Neural crest cell (in vitro differentiated cells): ENCODE measurements at regions not wholly inside any gene's neighbourhood (a gene's known extent, or its start where the extent isn't known, plus 50 kb on each side); places are given as distances from the start of the nearest gene placed in this dataset.
A peak's percentile ranks its signal among the peaks of the same experiment; 100 is the strongest.
"Not testable (repeated sequence)": the region's sequence is repeated elsewhere in the genome, so short reads cannot be mapped to it uniquely, and the experiment has no call there.

Experiments used
- DNase-seq: peaks from one replicate; pipeline ENCODE4 v3.0.0; 2021; ENCODE audit warnings: low read depth, mixed read lengths, low spot score
- H3K27ac Mint-ChIP-seq: one replicate; pipeline ENCODE4 v1.8.0; 2021; ENCODE audit warnings: mild to moderate bottlenecking, mixed read lengths; ENCODE audit not compliant: unreplicated experiment
- H3K27me3 Mint-ChIP-seq: 2 replicates; pipeline ENCODE4 v1.8.0; 2021; ENCODE audit warnings: low read depth, mild to moderate bottlenecking, mixed read lengths
- H3K36me3 Mint-ChIP-seq: 2 replicates; pipeline ENCODE4 v1.8.0; 2021; ENCODE audit warnings: low read depth, mild to moderate bottlenecking, mixed read lengths
- H3K4me1 Mint-ChIP-seq: 2 replicates; pipeline ENCODE4 v1.8.0; 2021; ENCODE audit warnings: mixed read lengths
- H3K4me3 Mint-ChIP-seq: one replicate; pipeline ENCODE4 v1.8.0; 2021; ENCODE audit warnings: mild to moderate bottlenecking, mixed read lengths
- H3K9me3 Mint-ChIP-seq: 2 replicates; pipeline ENCODE4 v1.8.0; 2021; ENCODE audit warnings: mixed read lengths
- CTCF ChIP-seq: fragments of 200-600 bp; sonication (generic); conservative IDR thresholded peaks from 2 replicates; pipeline ENCODE4 v1.5.0; 2021; ENCODE audit warnings: antibody characterized with exemption, mild to moderate bottlenecking

GRCh38 chr1:220475608-220476007 lies 52.3 kb upstream of the MARK1 start:
- not testable (repeated sequence) for H3K4me3 Mint-ChIP-seq, H3K9me3 Mint-ChIP-seq, H3K27ac Mint-ChIP-seq

GRCh38 chr1:220475141-220475540 lies 52.8 kb upstream of the MARK1 start:
- H3K9me3 Mint-ChIP-seq, H3K36me3 Mint-ChIP-seq, H3K27ac Mint-ChIP-seq, DNase-seq, H3K27me3 Mint-ChIP-seq, H3K4me1 Mint-ChIP-seq, H3K4me3 Mint-ChIP-seq: not testable (repeated sequence)

More at GRCh38 chr1:220475608-220476007, 52.3 kb upstream of the MARK1 start:
- H3K4me1 Mint-ChIP-seq, H3K27me3 Mint-ChIP-seq, DNase-seq, H3K36me3 Mint-ChIP-seq: not testable (repeated sequence)

- TF ChIP-seq CTCF: no peak
- no peak for DNase-seq
- no peak overlapping the region for H3K27ac Mint-ChIP-seq
- no peak overlapping the region for H3K4me3 Mint-ChIP-seq
- no peaks in the 10 kb centered on the region for H3K36me3 Mint-ChIP-seq
- H3K27me3 Mint-ChIP-seq: no peaks in the 10 kb centered on the region
- H3K4me1 Mint-ChIP-seq: no peaks in the 10 kb centered on the region
- H3K9me3 Mint-ChIP-seq: peaks cover 3% of the 10 kb centered on the region
Observed at GRCh38 chr1:220473440-220473839, 54.5 kb upstream of the MARK1 start.

GRCh38 chr1:220462752-220463151 lies 65.2 kb upstream of the MARK1 start:
- peak; percentile 42 for TF ChIP-seq CTCF

GRCh38 chr1:220458936-220459335 lies 69.0 kb upstream of the MARK1 start:
- no peaks in the 10 kb centered on the region for H3K36me3 Mint-ChIP-seq
- no peaks in the 10 kb centered on the region for H3K4me1 Mint-ChIP-seq
- DNase-seq: no peak
- H3K4me3 Mint-ChIP-seq: no peak overlapping the region
- TF ChIP-seq CTCF: no peak
- no peak overlapping the region for H3K27ac Mint-ChIP-seq
- peaks cover 15% of the 10 kb centered on the region for H3K27me3 Mint-ChIP-seq
- H3K9me3 Mint-ChIP-seq: no peaks in the 10 kb centered on the region

More at GRCh38 chr1:220462752-220463151, 65.2 kb upstream of the MARK1 start:
- Mint-ChIP-seq H3K27me3 (peaks cover 2% of the 10 kb centered on the region), H3K27ac (no peak overlapping the region), H3K4me1 (no peaks in the 10 kb centered on the region), H3K36me3 (peaks cover 6% of the 10 kb centered on the region), H3K9me3 (no peaks in the 10 kb centered on the region), H3K4me3 (no peak overlapping the region)
- DNase-seq: peak; percentile 42

GRCh38 chr1:220457957-220458609 lies 69.9 kb upstream of the MARK1 start:
- peaks cover 19% of the 10 kb centered on the region for H3K27me3 Mint-ChIP-seq
- no peaks in the 10 kb centered on the region for H3K9me3 Mint-ChIP-seq
- TF ChIP-seq CTCF: no peak
- no peak overlapping the region for H3K27ac Mint-ChIP-seq
- H3K4me1 Mint-ChIP-seq: peaks cover 8% of the 10 kb centered on the region
- DNase-seq: no peak
- no peak overlapping the region for H3K4me3 Mint-ChIP-seq
- H3K36me3 Mint-ChIP-seq: peaks cover 2% of the 10 kb centered on the region
